NCI-H82 treated with DMSO at 0.1 percent for 48 hours (cell line): ENCODE measurements at regions not wholly inside any gene's neighbourhood (a gene's known extent, or its start where the extent isn't known, plus 50 kb on each side); places are given as distances from the start of the nearest gene placed in this dataset.
"Not testable (repeated sequence)": the region's sequence is repeated elsewhere in the genome, so short reads cannot be mapped to it uniquely, and the experiment has no call there.

Source experiments
- DNase-seq: peaks from one replicate; lab custom pipeline; 2025; ENCODE audit not compliant: unreplicated experiment; lab: John Stamatoyannopoulos, UW

DNA sequence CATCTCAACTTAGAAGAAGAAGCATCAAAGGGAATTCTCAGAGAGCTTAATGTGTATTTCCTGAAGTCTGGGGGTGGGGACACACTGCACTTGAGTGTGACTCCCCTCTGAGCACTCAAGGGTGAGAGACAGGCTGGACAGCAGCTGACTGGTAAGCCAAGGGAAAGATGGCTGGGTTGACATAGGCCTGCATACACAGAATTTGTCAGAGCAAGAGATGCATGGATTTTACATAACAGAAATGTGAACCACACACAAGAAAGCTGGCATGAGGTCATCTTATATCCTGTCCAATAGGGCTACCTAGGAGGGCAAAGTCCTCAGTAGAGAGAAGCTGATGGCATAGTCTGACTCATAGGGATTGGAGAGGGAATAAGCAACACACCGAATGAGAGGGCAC lies 114.3 kb upstream of the EPB41L4A start:
- DNase-seq: no peak

DNA sequence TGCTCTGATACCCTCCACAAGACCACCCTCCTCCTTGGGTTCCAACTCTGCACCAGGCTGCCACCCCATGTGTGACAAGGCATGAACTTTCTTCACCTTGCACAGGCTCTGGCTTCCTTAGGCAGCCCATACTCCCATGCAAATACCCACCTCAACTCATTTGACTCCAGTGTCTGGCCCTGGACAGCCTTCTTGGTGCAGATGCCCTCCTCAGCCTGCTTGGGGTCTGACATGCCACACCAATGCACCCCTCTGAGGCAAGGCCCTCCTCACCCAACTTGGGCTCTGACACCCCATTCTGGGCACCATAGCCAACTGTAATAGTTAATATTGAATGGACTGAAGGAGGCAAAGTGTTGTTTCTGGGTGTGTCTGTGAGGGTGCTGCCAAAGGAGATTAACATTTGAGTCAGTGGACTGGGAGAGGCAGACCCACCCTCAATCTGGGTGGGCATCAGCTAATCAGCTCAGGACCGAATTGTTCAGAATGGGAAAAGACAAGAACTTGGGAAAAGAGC lies 115.0 kb upstream of the EPB41L4A start:
- DNase-seq: no peak

- DNase-seq: no peak
These were observed 115.7 kb upstream of the EPB41L4A start for GRCh38 chr5:112534611-112535255.

DNA sequence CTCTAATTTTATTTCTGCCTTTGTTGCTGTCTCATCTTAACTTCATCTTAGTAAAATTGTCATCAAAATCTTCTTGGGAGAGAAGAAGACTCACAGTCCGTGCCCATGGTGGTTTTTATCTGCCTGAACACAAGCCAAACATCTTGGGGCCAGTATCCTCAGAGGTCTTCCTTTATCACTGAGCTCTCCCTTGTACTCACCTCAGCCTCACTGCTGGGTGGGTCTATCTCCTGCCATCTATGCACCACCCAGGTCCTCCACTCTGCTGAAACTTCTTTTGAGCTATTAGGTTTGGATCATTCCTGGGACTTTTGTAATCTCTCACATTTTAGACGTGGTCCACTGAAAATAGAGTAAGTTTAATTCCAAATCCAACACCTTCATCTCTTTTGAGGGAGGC lies 116.3 kb upstream of the EPB41L4A start:
- no peak for DNase-seq

GRCh38 chr5:112544558-112544957 lies 125.5 kb upstream of the EPB41L4A start:
- not testable (repeated sequence) for DNase-seq

DNA sequence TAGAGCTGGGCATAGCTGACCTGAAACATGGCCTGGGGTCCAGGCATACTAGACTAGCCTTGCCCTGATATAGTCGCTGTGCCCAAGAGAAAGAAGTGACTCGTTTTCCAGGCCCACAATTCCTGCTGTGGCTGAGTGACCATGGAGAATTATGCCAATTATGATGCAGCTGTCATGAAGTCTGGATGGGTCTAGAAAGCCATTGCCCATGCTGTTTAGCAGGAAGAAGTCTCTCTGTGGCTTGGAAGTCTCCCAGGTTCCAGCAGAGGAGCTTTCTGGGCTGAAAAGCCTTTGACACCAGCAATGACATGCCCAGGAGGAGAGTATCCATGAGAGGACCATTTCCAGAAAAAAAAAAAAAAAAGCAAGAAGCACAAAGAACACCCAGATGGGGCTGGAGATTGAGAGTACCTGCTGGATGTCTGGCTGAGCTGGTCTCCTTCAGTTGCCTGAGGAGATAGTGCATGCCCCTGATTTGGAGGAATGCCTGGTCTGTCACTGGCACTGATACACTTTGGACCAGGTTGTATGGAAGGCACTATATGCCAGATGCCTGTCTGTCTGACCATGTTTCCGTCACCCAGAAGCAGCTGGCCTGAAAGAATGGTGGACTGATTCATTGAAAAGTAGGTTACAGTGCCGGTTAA lies 128.0 kb upstream of the EPB41L4A start:
- no peak for DNase-seq

- no peak for DNase-seq
These were observed 129.3 kb upstream of the EPB41L4A start for GRCh38 chr5:112548246-112548881.

GRCh38 chr5:112549127-112549526 lies 130.1 kb upstream of the EPB41L4A start:
- no peak for DNase-seq

GRCh38 chr5:112549605-112550166 lies 130.6 kb upstream of the EPB41L4A start:
- DNase-seq: no peak

DNA sequence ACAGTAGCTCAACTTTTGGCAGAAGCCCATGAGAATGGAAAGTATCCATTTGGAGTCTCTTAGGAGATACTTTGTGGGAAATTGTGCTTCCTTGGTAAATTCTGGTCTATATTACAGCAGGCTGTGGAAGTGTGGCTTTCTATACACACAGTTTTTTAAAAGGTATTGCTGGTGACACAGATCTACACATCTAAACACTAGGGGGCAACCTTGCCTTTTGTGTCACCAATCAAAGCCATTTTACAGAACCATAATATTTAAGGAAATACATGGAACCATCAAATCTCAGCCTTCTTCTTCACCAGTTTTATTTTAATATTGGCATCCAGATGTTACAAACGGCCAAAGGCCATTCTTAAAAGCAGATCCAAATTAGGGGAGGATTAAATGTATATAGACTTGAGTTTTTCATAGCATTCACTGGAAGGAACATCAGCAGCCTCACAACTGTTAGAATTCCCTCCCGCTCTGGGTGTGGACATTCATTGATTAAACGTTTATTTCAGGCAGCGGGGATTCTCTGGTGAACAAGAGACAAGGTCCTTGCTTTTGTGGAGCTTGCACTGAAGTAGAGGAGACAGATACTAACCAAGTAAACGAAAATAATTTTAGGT lies 132.4 kb upstream of the EPB41L4A start:
- DNase-seq: peak; percentile 3

DNA sequence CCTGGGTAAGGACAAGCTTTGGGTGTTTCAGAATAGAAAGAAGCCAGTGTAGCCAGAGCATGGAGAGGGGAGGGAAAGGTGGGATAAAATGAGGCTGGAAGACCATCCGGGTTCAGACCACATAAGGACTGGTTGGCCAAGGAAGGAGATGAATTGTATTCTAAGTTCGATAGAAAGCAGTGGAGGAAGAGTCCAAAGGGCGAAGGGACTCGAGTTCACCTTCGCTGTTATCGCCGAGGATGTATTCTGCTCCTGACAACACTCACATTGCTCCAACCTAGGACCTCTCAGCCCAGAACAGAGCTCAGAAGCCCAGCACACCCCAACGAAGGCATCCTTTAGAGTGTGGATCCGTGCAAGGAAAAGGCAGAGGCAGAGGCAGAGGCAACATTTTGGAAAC lies 133.1 kb upstream of the EPB41L4A start:
- DNase-seq: no peak

- no peak for DNase-seq
These were observed 133.7 kb upstream of the EPB41L4A start for GRCh38 chr5:112552791-112553190.

DNA sequence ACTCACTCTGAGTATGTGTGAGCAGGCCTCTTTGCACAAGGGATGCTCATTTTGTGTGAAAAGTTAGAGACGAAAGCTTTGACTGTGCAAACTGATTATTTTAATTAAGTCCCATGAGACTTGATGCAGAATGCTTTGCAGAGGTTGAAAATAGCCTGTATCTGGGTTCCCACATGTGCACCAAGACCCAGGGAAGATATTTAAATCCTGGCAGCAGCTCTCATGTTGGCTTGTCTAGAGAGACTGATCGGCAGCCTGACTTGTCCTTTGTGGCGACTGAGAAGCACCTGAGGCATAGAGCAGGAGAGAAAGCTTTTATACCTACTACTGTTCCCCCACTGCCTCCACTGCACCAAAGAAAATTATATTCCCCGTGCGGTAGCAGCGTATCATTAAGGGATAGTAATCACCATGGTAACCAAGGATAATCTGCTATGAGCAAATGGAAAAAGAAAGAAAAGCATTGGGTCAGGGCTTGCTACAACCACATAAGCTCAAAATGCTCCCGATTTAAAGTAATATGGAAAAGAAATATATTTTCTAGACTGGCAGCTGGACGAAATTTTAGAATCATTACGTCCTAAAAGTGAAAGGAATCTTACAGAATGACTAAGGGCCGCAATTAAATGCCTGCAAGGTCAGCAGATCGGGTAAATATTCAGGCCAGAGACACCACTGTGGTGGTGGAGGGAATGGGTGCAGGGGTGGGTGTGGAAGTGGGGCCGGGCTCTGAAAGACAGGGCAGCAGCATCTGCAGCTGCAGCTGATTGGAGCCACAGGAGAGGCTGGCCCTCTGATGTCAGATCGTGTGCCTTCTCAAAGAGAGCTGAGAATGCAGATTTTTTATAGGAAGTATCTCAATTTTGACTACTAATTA lies 135.3 kb upstream of the EPB41L4A start:
- DNase-seq: no peak

DNA sequence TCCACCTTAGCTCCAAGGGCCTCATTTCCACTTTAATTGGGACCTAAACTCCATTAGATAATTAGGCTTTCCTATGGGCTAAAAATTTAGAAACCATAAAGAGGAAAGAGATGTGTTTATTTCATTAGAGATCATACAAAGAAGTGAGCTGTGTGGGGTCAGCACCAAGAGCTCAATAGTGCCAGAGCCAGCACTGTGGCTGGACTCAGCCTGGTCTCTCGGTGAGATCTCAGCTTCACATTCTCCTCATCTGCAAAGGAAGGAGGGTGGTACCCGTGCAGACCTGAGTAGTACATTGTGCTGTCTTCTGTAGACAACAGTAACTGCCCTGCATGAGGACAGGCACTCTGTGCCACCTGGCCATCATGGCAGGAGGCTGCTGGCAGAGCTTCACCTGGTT lies 136.1 kb upstream of the EPB41L4A start:
- DNase-seq: no peak

DNA sequence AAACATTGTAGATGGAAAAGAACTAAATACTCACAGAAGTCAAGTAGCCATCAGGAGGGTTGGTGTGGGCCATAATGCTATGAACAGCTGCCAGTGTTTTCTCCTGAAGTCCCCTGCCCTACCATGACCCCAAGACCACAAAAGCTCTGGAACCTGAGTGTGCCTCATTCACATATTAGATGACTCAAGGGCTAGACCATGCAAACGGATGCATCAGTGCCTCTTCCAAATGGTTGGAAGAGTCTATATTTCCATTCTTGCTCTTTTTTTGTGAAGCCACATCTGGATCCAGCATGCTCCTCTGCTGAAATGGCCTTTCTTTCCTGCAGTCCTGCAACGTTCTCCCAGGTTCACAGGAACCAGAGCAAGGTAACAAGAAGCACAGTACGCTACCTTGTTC lies 136.6 kb upstream of the EPB41L4A start:
- DNase-seq: no peak

GRCh38 chr5:112559501-112559900 lies 140.4 kb upstream of the EPB41L4A start:
- DNase-seq: not testable (repeated sequence)

- no peak for DNase-seq
These were observed 141.3 kb upstream of the EPB41L4A start for GRCh38 chr5:112560371-112560770.

DNA sequence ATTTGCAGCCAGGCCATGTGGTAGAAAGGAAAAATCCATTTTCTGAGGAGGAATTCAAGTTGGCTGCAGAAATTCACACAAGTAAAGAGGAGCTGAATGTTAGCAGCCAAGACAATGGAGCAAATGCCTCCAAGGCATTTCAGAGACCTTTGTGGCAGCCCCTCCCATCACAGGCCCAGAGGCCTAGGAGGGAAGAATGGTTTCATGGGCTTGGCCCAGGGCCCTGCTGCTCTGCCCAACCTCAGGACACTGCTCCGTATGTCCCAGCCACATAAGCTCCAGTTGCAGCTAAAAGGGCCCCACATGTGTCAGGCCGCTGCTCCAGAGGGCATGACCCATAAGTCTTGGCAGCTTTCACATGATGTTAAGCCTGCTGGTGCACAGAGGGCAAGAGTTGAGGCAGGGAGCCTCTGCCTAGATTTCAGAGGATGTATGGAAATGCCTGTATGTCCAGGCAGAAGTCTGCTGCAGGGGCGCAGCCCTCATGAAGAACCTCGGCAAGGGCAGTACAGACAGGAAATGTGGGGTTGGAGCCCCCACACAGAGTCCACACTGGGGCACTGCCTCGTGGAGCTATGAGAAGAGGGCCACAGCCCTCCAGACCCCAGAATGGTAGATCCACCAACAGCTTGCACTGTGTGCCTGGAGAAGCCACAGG lies 144.2 kb upstream of the EPB41L4A start:
- no peak for DNase-seq

DNA sequence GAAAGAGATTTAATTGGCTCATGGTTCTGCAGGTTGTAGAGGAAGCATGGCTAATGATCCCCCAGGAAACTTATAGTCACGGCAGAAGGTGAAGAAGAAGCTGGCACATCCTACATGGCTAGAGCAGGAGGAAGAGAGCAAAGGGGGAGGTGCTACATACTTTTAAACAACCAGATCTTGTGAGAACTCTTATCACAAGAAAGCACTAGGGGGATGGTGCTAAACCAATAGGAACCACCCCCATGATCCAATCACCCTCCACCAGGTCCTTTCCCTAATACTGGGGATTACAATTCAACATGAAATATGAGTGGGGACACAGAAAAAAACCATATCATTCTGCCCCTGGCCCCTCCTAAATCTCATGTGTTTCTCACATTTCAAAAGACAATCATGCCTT lies 147.2 kb upstream of the EPB41L4A start:
- DNase-seq: no peak

DNA sequence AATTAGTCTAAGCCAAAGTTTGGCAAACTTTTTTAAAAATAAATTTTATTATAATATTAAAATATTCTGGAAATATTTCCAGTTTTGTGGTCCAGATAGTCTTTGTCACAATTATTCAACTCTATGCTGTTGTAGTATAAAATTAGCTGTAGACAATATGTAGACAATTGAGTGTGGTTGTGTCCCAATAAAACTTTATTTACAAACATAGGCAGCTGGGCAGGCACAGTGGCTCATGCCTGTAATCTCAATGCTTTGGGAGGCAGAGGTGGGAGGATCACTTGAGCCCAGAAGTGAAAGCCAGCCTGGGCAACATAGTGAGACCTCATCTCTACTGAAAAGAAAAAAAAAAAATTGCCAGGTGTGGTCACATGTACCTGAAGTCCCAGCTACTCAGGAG lies 150.5 kb upstream of the EPB41L4A start:
- DNase-seq: no peak
